ENCODE measurements at regions not wholly inside any gene's neighbourhood (a gene's known extent, or its start where the extent isn't known, plus 50 kb on each side); places are given as distances from the start of the nearest gene placed in this dataset.

GRCh38 chr12:115572440-115572839 lies 705.1 kb downstream of the MED13L start:
- 72 to 76% methylated on average over 2 of the region's 2 CpGs for WGBS, 2 donors
- Histone ChIP-seq H3K4me1 (ENCODE audit: control insufficient read depth in 2 of 2, insufficient read depth in 2 of 2, low read length in 1 of 2) (no peaks in the 10 kb centered on the region), H3K27me3 (ENCODE audit: control insufficient read depth in 1 of 2, insufficient read depth in 2 of 2, low read length in 2 of 2) (no peaks in the 10 kb centered on the region), H3K36me3 (ENCODE audit: control insufficient read depth in 2 of 2, insufficient read depth in 2 of 2, low read length in 1 of 2) (no peaks in the 10 kb centered on the region), H3K27ac (ENCODE audit: low read depth in 2 of 2, low read length in 1 of 2) (no peak overlapping the region), H3K9me3 (ENCODE audit: control insufficient read depth in 2 of 2, insufficient read depth in 1 of 2, low read depth in 1 of 2, low read length in 1 of 2) (peaks cover 0 to 2% of the 10 kb centered on the region in 2 donors), H3K4me3 (ENCODE audit: low read depth in 1 of 2, low read length in 2 of 2) (no peak overlapping the region)

- no peaks in the 10 kb centered on the region for H3K4me1 ChIP-seq (ENCODE audit: control insufficient read depth in 2 of 2, insufficient read depth in 2 of 2, low read length in 1 of 2)
- H3K4me3 ChIP-seq (ENCODE audit: low read depth in 1 of 2, low read length in 2 of 2), result no peak overlapping the region
- H3K27me3 ChIP-seq (ENCODE audit: control insufficient read depth in 1 of 2, insufficient read depth in 2 of 2, low read length in 2 of 2), result no peaks in the 10 kb centered on the region
- 90 to 91% methylated on average over 8 of the region's 8 CpGs for WGBS, 2 donors
- H3K9me3 ChIP-seq (ENCODE audit: control insufficient read depth in 2 of 2, insufficient read depth in 1 of 2, low read depth in 1 of 2, low read length in 1 of 2), result peaks cover 0 to under 1% of the 10 kb centered on the region in 2 donors
- no peak overlapping the region for H3K27ac ChIP-seq (ENCODE audit: low read depth in 2 of 2, low read length in 1 of 2)
- H3K36me3 ChIP-seq (ENCODE audit: control insufficient read depth in 2 of 2, insufficient read depth in 2 of 2, low read length in 1 of 2), result no peaks in the 10 kb centered on the region
Measured at GRCh38 chr12:115571446-115571845, 706.0 kb downstream of the MED13L start.

- no peaks in the 10 kb centered on the region for H3K4me1 ChIP-seq (ENCODE audit: control insufficient read depth in 2 of 2, insufficient read depth in 2 of 2, low read length in 1 of 2)
- no peak overlapping the region for H3K4me3 ChIP-seq (ENCODE audit: low read depth in 1 of 2, low read length in 2 of 2)
- no peaks in the 10 kb centered on the region for H3K36me3 ChIP-seq (ENCODE audit: control insufficient read depth in 2 of 2, insufficient read depth in 2 of 2, low read length in 1 of 2)
- no peaks in the 10 kb centered on the region for H3K27me3 ChIP-seq (ENCODE audit: control insufficient read depth in 1 of 2, insufficient read depth in 2 of 2, low read length in 2 of 2)
- H3K9me3 ChIP-seq (ENCODE audit: control insufficient read depth in 2 of 2, insufficient read depth in 1 of 2, low read depth in 1 of 2, low read length in 1 of 2), result no peaks in the 10 kb centered on the region
- 93 to 97% methylated on average over 2 of the region's 2 CpGs for WGBS, 2 donors
- H3K27ac ChIP-seq (ENCODE audit: low read depth in 2 of 2, low read length in 1 of 2), result no peak overlapping the region
Measured at GRCh38 chr12:115571027-115571426, 706.5 kb downstream of the MED13L start.

GRCh38 chr12:115570069-115570777 lies 707.3 kb downstream of the MED13L start:
- H3K27me3 ChIP-seq (ENCODE audit: control insufficient read depth in 1 of 2, insufficient read depth in 2 of 2, low read length in 2 of 2), result no peaks in the 10 kb centered on the region
- no peaks in the 10 kb centered on the region for H3K36me3 ChIP-seq (ENCODE audit: control insufficient read depth in 2 of 2, insufficient read depth in 2 of 2, low read length in 1 of 2)
- H3K4me3 ChIP-seq (ENCODE audit: low read depth in 1 of 2, low read length in 2 of 2), result no peak overlapping the region
- H3K4me1 ChIP-seq (ENCODE audit: control insufficient read depth in 2 of 2, insufficient read depth in 2 of 2, low read length in 1 of 2), result no peaks in the 10 kb centered on the region
- H3K27ac ChIP-seq (ENCODE audit: low read depth in 2 of 2, low read length in 1 of 2), result no peak overlapping the region
- 78 to 89% methylated on average over 27 of the region's 27 CpGs for WGBS, 2 donors
- H3K9me3 ChIP-seq (ENCODE audit: control insufficient read depth in 2 of 2, insufficient read depth in 1 of 2, low read depth in 1 of 2, low read length in 1 of 2), result no peaks in the 10 kb centered on the region

GRCh38 chr12:115569345-115570068 lies 708.0 kb downstream of the MED13L start:
- no peak overlapping the region for H3K4me3 ChIP-seq (ENCODE audit: low read depth in 1 of 2, low read length in 2 of 2)
- 72 to 76% methylated on average over 9 of the region's 9 CpGs for WGBS, 2 donors

GRCh38 chr12:115558281-115558680 lies 719.2 kb downstream of the MED13L start:
- Histone ChIP-seq H3K9me3 (ENCODE audit: control insufficient read depth in 2 of 2, insufficient read depth in 1 of 2, low read depth in 1 of 2, low read length in 1 of 2) (no peaks in the 10 kb centered on the region), H3K27ac (ENCODE audit: low read depth in 2 of 2, low read length in 1 of 2) (no peak overlapping the region), H3K4me1 (ENCODE audit: control insufficient read depth in 2 of 2, insufficient read depth in 2 of 2, low read length in 1 of 2) (no peaks in the 10 kb centered on the region), H3K4me3 (ENCODE audit: low read depth in 1 of 2, low read length in 2 of 2) (no peak overlapping the region), H3K36me3 (ENCODE audit: control insufficient read depth in 2 of 2, insufficient read depth in 2 of 2, low read length in 1 of 2) (no peaks in the 10 kb centered on the region), H3K27me3 (ENCODE audit: control insufficient read depth in 1 of 2, insufficient read depth in 2 of 2, low read length in 2 of 2) (no peaks in the 10 kb centered on the region)
- 82 to 88% methylated on average over 5 of the region's 5 CpGs for WGBS, 2 donors

More at GRCh38 chr12:115569345-115570068, 708.0 kb downstream of the MED13L start:
- Histone ChIP-seq H3K27me3 (ENCODE audit: control insufficient read depth in 1 of 2, insufficient read depth in 2 of 2, low read length in 2 of 2) (no peaks in the 10 kb centered on the region), H3K9me3 (ENCODE audit: control insufficient read depth in 2 of 2, insufficient read depth in 1 of 2, low read depth in 1 of 2, low read length in 1 of 2) (no peaks in the 10 kb centered on the region), H3K36me3 (ENCODE audit: control insufficient read depth in 2 of 2, insufficient read depth in 2 of 2, low read length in 1 of 2) (no peaks in the 10 kb centered on the region), H3K27ac (ENCODE audit: low read depth in 2 of 2, low read length in 1 of 2) (no peak overlapping the region), H3K4me1 (ENCODE audit: control insufficient read depth in 2 of 2, insufficient read depth in 2 of 2, low read length in 1 of 2) (no peaks in the 10 kb centered on the region)

GRCh38 chr12:115553622-115554021 lies 723.9 kb downstream of the MED13L start:
- H3K36me3 ChIP-seq (ENCODE audit: control insufficient read depth in 2 of 2, insufficient read depth in 2 of 2, low read length in 1 of 2), result no peaks in the 10 kb centered on the region
- no peaks in the 10 kb centered on the region for H3K4me1 ChIP-seq (ENCODE audit: control insufficient read depth in 2 of 2, insufficient read depth in 2 of 2, low read length in 1 of 2)
- no peak overlapping the region for H3K4me3 ChIP-seq (ENCODE audit: low read depth in 1 of 2, low read length in 2 of 2)
- 84 to 89% methylated on average over 4 of the region's 4 CpGs for WGBS, 2 donors
- no peaks in the 10 kb centered on the region for H3K27me3 ChIP-seq (ENCODE audit: control insufficient read depth in 1 of 2, insufficient read depth in 2 of 2, low read length in 2 of 2)
- H3K27ac ChIP-seq (ENCODE audit: low read depth in 2 of 2, low read length in 1 of 2), result no peak overlapping the region
- no peaks in the 10 kb centered on the region for H3K9me3 ChIP-seq (ENCODE audit: control insufficient read depth in 2 of 2, insufficient read depth in 1 of 2, low read depth in 1 of 2, low read length in 1 of 2)

GRCh38 chr12:115543269-115543668 lies 734.2 kb downstream of the MED13L start:
- H3K36me3 ChIP-seq (ENCODE audit: control insufficient read depth in 2 of 2, insufficient read depth in 2 of 2, low read length in 1 of 2), result no peaks in the 10 kb centered on the region
- H3K9me3 ChIP-seq (ENCODE audit: control insufficient read depth in 2 of 2, insufficient read depth in 1 of 2, low read depth in 1 of 2, low read length in 1 of 2), result peaks cover 0 to 3% of the 10 kb centered on the region in 2 donors
- WGBS, 2 donors, result 37 to 48% methylated on average over 2 of the region's 2 CpGs
- H3K27ac ChIP-seq (ENCODE audit: low read depth in 2 of 2, low read length in 1 of 2), result no peak overlapping the region
- peaks cover 0 to 3% of the 10 kb centered on the region in 2 donors for H3K4me1 ChIP-seq (ENCODE audit: control insufficient read depth in 2 of 2, insufficient read depth in 2 of 2, low read length in 1 of 2)
- H3K4me3 ChIP-seq (ENCODE audit: low read depth in 1 of 2, low read length in 2 of 2), result no peak overlapping the region
- no peaks in the 10 kb centered on the region for H3K27me3 ChIP-seq (ENCODE audit: control insufficient read depth in 1 of 2, insufficient read depth in 2 of 2, low read length in 2 of 2)

- 51 to 56% methylated on average over 7 of the region's 7 CpGs for WGBS, 2 donors
Measured at GRCh38 chr12:115542656-115543055, 734.8 kb downstream of the MED13L start.

More at GRCh38 chr12:115542656-115543055, 734.8 kb downstream of the MED13L start:
- no peak overlapping the region for H3K4me3 ChIP-seq (ENCODE audit: low read depth in 1 of 2, low read length in 2 of 2)
- H3K9me3 ChIP-seq (ENCODE audit: control insufficient read depth in 2 of 2, insufficient read depth in 1 of 2, low read depth in 1 of 2, low read length in 1 of 2), result peaks cover 0 to 3% of the 10 kb centered on the region in 2 donors
- no peaks in the 10 kb centered on the region for H3K36me3 ChIP-seq (ENCODE audit: control insufficient read depth in 2 of 2, insufficient read depth in 2 of 2, low read length in 1 of 2)
- peaks cover 0 to 3% of the 10 kb centered on the region in 2 donors for H3K4me1 ChIP-seq (ENCODE audit: control insufficient read depth in 2 of 2, insufficient read depth in 2 of 2, low read length in 1 of 2)
- no peaks in the 10 kb centered on the region for H3K27me3 ChIP-seq (ENCODE audit: control insufficient read depth in 1 of 2, insufficient read depth in 2 of 2, low read length in 2 of 2)
- no peak overlapping the region for H3K27ac ChIP-seq (ENCODE audit: low read depth in 2 of 2, low read length in 1 of 2)
